Neural cell (in vitro differentiated cells): ENCODE measurements at regions not wholly inside any gene's neighbourhood (a gene's known extent, or its start where the extent isn't known, plus 50 kb on each side); places are given as distances from the start of the nearest gene placed in this dataset.

Experiments used
- H2AFZ ChIP-seq: fragments of 200-600, 300-800 bp; sonication (generic), shearing (Covaris generic); 2 replicates; pipeline ENCODE4 v1.6.0; 2014; ENCODE audit warnings: low read depth, mild to moderate bottlenecking, antibody characterized with exemption, low read length, moderate library complexity
- H3F3A ChIP-seq: fragments of 200-600 bp; shearing (Covaris generic); 2 replicates; pipeline ENCODE4 v1.6.1; 2016; ENCODE audit warnings: mild to moderate bottlenecking, moderate library complexity, mixed read lengths, antibody characterized with exemption, low read length; ENCODE audit not compliant: insufficient read depth, poor library complexity, severe bottlenecking
- H3K27ac ChIP-seq: fragments of 200-600, 300-800 bp; sonication (generic), shearing (Covaris generic); 2 replicates; pipeline ENCODE4 v1.5.1; 2014; ENCODE audit warnings: mild to moderate bottlenecking, low read length, moderate library complexity
- H3K27me3 ChIP-seq: fragments of 300-800, 200-600 bp; sonication (generic), shearing (Covaris generic); 2 replicates; pipeline ENCODE4 v1.6.0; 2014; ENCODE audit warnings: mild to moderate bottlenecking, low read depth, low read length, moderate library complexity; ENCODE audit not compliant: insufficient read depth
- H3K36me3 ChIP-seq: fragments of 300-800, 200-600 bp; sonication (generic), shearing (Covaris generic); 2 replicates; pipeline ENCODE4 v1.5.1; 2014; ENCODE audit warnings: mild to moderate bottlenecking, antibody characterized with exemption, low read length, moderate library complexity; ENCODE audit not compliant: insufficient read depth
- H3K4me2 ChIP-seq: fragments of 300-800, 200-600 bp; sonication (generic), shearing (Covaris generic); 2 replicates; pipeline ENCODE4 v1.6.0; 2014; ENCODE audit warnings: mild to moderate bottlenecking, low read length
- H3K4me3 ChIP-seq: fragments of 300-800, 200-600 bp; sonication (generic), shearing (Covaris generic); 2 replicates; pipeline ENCODE4 v1.5.1; 2014; ENCODE audit warnings: mild to moderate bottlenecking, low read length, moderate library complexity
- H3K79me2 ChIP-seq: fragments of 200-600 bp; shearing (Covaris generic); replicated peaks from 2 replicates; pipeline ENCODE4 v1.6.0; 2014; ENCODE audit warnings: mild to moderate bottlenecking, low read length, moderate library complexity; ENCODE audit not compliant: insufficient read depth
- H3K9ac ChIP-seq: fragments of 300-800, 200-600 bp; sonication (generic), shearing (Covaris generic); 2 replicates; pipeline ENCODE4 v1.6.1; 2016; ENCODE audit warnings: mild to moderate bottlenecking, low read length, mixed read lengths
- H3K9me2 ChIP-seq: fragments of 200-600 bp; shearing (Covaris generic); 2 replicates; pipeline ENCODE4 v1.6.1; 2016; ENCODE audit warnings: mild to moderate bottlenecking, low read length, mixed read lengths; ENCODE audit not compliant: insufficient read depth
- H3K9me3 ChIP-seq: fragments of 200-600, 300-800 bp; sonication (generic), shearing (Covaris generic); 2 replicates; pipeline ENCODE4 v1.6.1; 2016; ENCODE audit warnings: mild to moderate bottlenecking, mixed run types, low read length, moderate library complexity, mixed read lengths
- H4K20me1 ChIP-seq: fragments of 200-600 bp; shearing (Covaris generic); 2 replicates; pipeline ENCODE4 v1.6.1; 2016; ENCODE audit warnings: mild to moderate bottlenecking, mixed run types; ENCODE audit not compliant: insufficient read depth
- EP300 ChIP-seq: fragments of 450-650 bp; conservative IDR thresholded peaks from 2 replicates; pipeline ENCODE4 v1.6.1; 2014; ENCODE audit warnings: antibody characterized with exemption, mild to moderate bottlenecking, moderate library complexity; ENCODE audit not compliant: poor library complexity, severe bottlenecking
- EZH2 ChIP-seq: fragments of 200-600, 300-800 bp; shearing (Covaris generic), sonication (generic); IDR thresholded peaks from 2 replicates; pipeline ENCODE4 v1.6.1; 2014; ENCODE audit warnings: antibody characterized with exemption, low read length, borderline replicate concordance, mild to moderate bottlenecking; ENCODE audit not compliant: insufficient read depth, poor library complexity, severe bottlenecking
- MXI1 ChIP-seq: fragments of 450-650 bp; conservative IDR thresholded peaks from 2 replicates; pipeline ENCODE4 v1.6.1; 2014; ENCODE audit warnings: antibody characterized with exemption, mild to moderate bottlenecking; ENCODE audit not compliant: poor library complexity, severe bottlenecking
- POLR2AphosphoS5 ChIP-seq: IDR thresholded peaks from 2 replicates; pipeline ENCODE4 v1.6.1; 2012
- RAD21 ChIP-seq: fragments of 450-650 bp; conservative IDR thresholded peaks from 2 replicates; pipeline ENCODE4 v1.6.1; 2014; ENCODE audit warnings: antibody characterized with exemption, mild to moderate bottlenecking, moderate library complexity
- SMC3 ChIP-seq: fragments of 450-650 bp; conservative IDR thresholded peaks from 2 replicates; pipeline ENCODE4 v1.6.1; 2014; ENCODE audit warnings: antibody characterized with exemption, mild to moderate bottlenecking, moderate library complexity; ENCODE audit not compliant: poor library complexity
- TAF1 ChIP-seq: IDR thresholded peaks from 2 replicates; pipeline ENCODE4 v1.6.1; 2012; ENCODE audit warnings: low read depth
- TF ChIP-seq, protein P1 (sequence below): fragments of 450-650 bp; IDR thresholded peaks from 2 replicates; pipeline ENCODE4 v1.5.1; 2014; ENCODE audit warnings: antibody characterized with exemption, mild to moderate bottlenecking, moderate library complexity; ENCODE audit not compliant: poor library complexity, severe bottlenecking
- TF ChIP-seq, protein P2 (sequence below): IDR thresholded peaks from 2 replicates; pipeline ENCODE4 v1.6.1; 2012; ENCODE audit warnings: borderline replicate concordance

DNA sequence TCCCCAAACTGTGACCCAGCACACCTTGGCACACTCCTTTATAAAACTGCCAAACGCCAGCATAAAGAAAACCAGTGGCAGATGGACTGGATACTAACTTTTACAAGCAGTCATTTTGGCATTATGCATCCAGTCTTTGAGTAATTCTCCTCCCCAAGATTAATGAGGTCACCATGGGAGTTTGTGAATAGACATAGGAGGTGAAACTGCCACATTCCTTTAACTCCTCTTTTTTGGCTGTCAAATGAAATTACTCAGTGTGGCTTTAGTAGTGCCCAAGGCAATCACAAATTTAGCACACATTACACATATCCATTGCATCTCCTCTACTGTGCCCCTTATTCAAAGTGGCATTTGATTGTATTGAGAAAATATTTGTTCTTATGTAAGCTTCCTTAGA is 315.3 kb upstream of the FGF13 start:
- Histone ChIP-seq H3K9me3 (no peaks in the 10 kb centered on the region), H3F3A (no peaks in the 10 kb centered on the region), H3K27ac (no peak overlapping the region), H3K36me3 (no peaks in the 10 kb centered on the region), H4K20me1 (no peaks in the 10 kb centered on the region), H3K4me2 (no peak overlapping the region), H3K9me2 (no peaks in the 10 kb centered on the region), H3K9ac (no peak overlapping the region), H2AFZ (no peak overlapping the region), H3K4me3 (no peak overlapping the region), H3K79me2 (no peaks in the 10 kb centered on the region), H3K27me3 (no peaks in the 10 kb centered on the region)
- TF ChIP-seq MXI1 (no peak), EP300 (no peak), TAF1 (no peak), RAD21 (no peak), EZH2 (no peak), SMC3 (no peak), POLR2AphosphoS5 (no peak)
- TF ChIP-seq, protein P1, sequence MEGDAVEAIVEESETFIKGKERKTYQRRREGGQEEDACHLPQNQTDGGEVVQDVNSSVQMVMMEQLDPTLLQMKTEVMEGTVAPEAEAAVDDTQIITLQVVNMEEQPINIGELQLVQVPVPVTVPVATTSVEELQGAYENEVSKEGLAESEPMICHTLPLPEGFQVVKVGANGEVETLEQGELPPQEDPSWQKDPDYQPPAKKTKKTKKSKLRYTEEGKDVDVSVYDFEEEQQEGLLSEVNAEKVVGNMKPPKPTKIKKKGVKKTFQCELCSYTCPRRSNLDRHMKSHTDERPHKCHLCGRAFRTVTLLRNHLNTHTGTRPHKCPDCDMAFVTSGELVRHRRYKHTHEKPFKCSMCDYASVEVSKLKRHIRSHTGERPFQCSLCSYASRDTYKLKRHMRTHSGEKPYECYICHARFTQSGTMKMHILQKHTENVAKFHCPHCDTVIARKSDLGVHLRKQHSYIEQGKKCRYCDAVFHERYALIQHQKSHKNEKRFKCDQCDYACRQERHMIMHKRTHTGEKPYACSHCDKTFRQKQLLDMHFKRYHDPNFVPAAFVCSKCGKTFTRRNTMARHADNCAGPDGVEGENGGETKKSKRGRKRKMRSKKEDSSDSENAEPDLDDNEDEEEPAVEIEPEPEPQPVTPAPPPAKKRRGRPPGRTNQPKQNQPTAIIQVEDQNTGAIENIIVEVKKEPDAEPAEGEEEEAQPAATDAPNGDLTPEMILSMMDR = no peak
- TF ChIP-seq, protein P2, sequence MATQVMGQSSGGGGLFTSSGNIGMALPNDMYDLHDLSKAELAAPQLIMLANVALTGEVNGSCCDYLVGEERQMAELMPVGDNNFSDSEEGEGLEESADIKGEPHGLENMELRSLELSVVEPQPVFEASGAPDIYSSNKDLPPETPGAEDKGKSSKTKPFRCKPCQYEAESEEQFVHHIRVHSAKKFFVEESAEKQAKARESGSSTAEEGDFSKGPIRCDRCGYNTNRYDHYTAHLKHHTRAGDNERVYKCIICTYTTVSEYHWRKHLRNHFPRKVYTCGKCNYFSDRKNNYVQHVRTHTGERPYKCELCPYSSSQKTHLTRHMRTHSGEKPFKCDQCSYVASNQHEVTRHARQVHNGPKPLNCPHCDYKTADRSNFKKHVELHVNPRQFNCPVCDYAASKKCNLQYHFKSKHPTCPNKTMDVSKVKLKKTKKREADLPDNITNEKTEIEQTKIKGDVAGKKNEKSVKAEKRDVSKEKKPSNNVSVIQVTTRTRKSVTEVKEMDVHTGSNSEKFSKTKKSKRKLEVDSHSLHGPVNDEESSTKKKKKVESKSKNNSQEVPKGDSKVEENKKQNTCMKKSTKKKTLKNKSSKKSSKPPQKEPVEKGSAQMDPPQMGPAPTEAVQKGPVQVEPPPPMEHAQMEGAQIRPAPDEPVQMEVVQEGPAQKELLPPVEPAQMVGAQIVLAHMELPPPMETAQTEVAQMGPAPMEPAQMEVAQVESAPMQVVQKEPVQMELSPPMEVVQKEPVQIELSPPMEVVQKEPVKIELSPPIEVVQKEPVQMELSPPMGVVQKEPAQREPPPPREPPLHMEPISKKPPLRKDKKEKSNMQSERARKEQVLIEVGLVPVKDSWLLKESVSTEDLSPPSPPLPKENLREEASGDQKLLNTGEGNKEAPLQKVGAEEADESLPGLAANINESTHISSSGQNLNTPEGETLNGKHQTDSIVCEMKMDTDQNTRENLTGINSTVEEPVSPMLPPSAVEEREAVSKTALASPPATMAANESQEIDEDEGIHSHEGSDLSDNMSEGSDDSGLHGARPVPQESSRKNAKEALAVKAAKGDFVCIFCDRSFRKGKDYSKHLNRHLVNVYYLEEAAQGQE = no peak

DNA sequence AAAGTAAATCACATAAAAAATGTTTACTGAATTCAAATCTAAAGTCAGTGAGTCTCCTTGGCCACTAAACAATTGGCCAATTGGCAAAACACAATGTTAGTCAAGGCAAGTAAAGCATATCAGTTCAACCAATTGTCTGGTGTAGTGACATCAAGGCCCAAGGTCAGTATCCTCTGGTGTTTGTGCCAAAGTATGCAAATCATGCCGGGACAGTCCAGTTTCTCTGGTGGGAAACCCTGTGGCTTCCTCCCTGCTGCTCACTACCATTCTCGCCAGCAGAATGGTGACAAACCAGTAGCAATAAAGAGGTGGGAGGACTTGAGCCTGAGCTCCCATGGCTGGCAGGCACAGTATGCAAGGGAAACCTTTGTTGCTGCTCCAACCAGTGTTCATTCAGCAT is 314.9 kb upstream of the FGF13 start:
- H3K9ac ChIP-seq = no peak overlapping the region
- no peaks in the 10 kb centered on the region for H4K20me1 ChIP-seq
- H2AFZ ChIP-seq = no peak overlapping the region
- H3K9me2 ChIP-seq = no peaks in the 10 kb centered on the region
- no peaks in the 10 kb centered on the region for H3K36me3 ChIP-seq
- H3K27me3 ChIP-seq = no peaks in the 10 kb centered on the region
- H3K4me2 ChIP-seq = no peak overlapping the region
- no peaks in the 10 kb centered on the region for H3F3A ChIP-seq
- TF ChIP-seq, protein P2 = no peak
- TF ChIP-seq EZH2 = no peak
- TF ChIP-seq POLR2AphosphoS5 = no peak
- TF ChIP-seq MXI1 = no peak
- no peak for TF ChIP-seq SMC3
- TF ChIP-seq EP300 = no peak
- TF ChIP-seq, protein P1 = no peak
- TF ChIP-seq RAD21 = no peak
- TF ChIP-seq TAF1 = no peak
- H3K4me3 ChIP-seq = no peak overlapping the region
- H3K27ac ChIP-seq = no peak overlapping the region
- no peaks in the 10 kb centered on the region for H3K79me2 ChIP-seq
- H3K9me3 ChIP-seq = no peaks in the 10 kb centered on the region
